ENCODE measurements at regions not wholly inside any gene's neighbourhood (a gene's known extent, or its start where the extent isn't known, plus 50 kb on each side); places are given as distances from the start of the nearest gene placed in this dataset.

GRCh38 chr2:120913972-120914838, 178.5 kb downstream of the GLI2 start:
- no peak for TF ChIP-seq CTCF (IDR thresholded peaks at IDR 0.05; ENCODE audit: control insufficient read depth, extremely low read depth, insufficient read depth)
- DNase-seq (ENCODE audit: low read depth) = no peak
- H3K4me3 ChIP-seq (ENCODE audit: low read depth, low read length) = no peak overlapping the region

- no peak overlapping the region for H3K4me3 ChIP-seq (ENCODE audit: low read depth, low read length)
- no peak for DNase-seq (ENCODE audit: low read depth)
- TF ChIP-seq CTCF (IDR thresholded peaks at IDR 0.05; ENCODE audit: control insufficient read depth, extremely low read depth, insufficient read depth) = no peak
Observed at GRCh38 chr2:120914839-120915521, 179.3 kb downstream of the GLI2 start.

- no peak for DNase-seq (ENCODE audit: low read depth)
- no peak overlapping the region for H3K4me3 ChIP-seq (ENCODE audit: low read depth, low read length)
- no peak for TF ChIP-seq CTCF (IDR thresholded peaks at IDR 0.05; ENCODE audit: control insufficient read depth, extremely low read depth, insufficient read depth)
Observed at GRCh38 chr2:120915670-120916069, 180.0 kb downstream of the GLI2 start.

- H3K4me3 ChIP-seq (ENCODE audit: low read depth, low read length) = no peak overlapping the region
- TF ChIP-seq CTCF (IDR thresholded peaks at IDR 0.05; ENCODE audit: control insufficient read depth, extremely low read depth, insufficient read depth) = no peak
- no peak for DNase-seq (ENCODE audit: low read depth)
Observed at GRCh38 chr2:120916446-120916845, 180.8 kb downstream of the GLI2 start.

GRCh38 chr2:120917886-120918285, 182.2 kb downstream of the GLI2 start:
- no peak for DNase-seq (ENCODE audit: low read depth)
- H3K4me3 ChIP-seq (ENCODE audit: low read depth, low read length) = no peak overlapping the region
- TF ChIP-seq CTCF (IDR thresholded peaks at IDR 0.05; ENCODE audit: control insufficient read depth, extremely low read depth, insufficient read depth) = no peak

- H3K4me3 ChIP-seq (ENCODE audit: low read depth, low read length) = no peak overlapping the region
- TF ChIP-seq CTCF (IDR thresholded peaks at IDR 0.05; ENCODE audit: control insufficient read depth, extremely low read depth, insufficient read depth) = no peak
- no peak for DNase-seq (ENCODE audit: low read depth)
Observed at GRCh38 chr2:120919216-120919615, 183.5 kb downstream of the GLI2 start.

All from LNCaP clone FGC (cell line).